Smooth muscle cell (in vitro differentiated cells): ENCODE measurements at regions not wholly inside any gene's neighbourhood (a gene's known extent, or its start where the extent isn't known, plus 50 kb on each side); places are given as distances from the start of the nearest gene placed in this dataset.

Experiments used
- DNase-seq: peaks from one replicate; lab custom pipeline; 2025; ENCODE audit not compliant: unreplicated experiment; lab: John Stamatoyannopoulos, UW
- H2AFZ ChIP-seq: fragments of 200-600 bp; sonication (generic); 2 replicates; pipeline ENCODE4 v1.6.0; 2016; ENCODE audit warnings: antibody characterized with exemption, low read depth, mild to moderate bottlenecking
- H3F3A ChIP-seq: fragments of 200-600 bp; sonication (generic); 2 replicates; pipeline ENCODE4 v1.6.0; 2017; ENCODE audit warnings: antibody characterized with exemption, low read depth
- H3K27ac ChIP-seq: fragments of 200-600 bp; sonication (generic); 2 replicates; pipeline ENCODE4 v1.5.1; 2016; ENCODE audit warnings: low read depth, mild to moderate bottlenecking
- H3K27me3 ChIP-seq: fragments of 200-600 bp; sonication (generic); 2 replicates; pipeline ENCODE4 v1.6.1; 2016; ENCODE audit warnings: low read depth, mild to moderate bottlenecking
- H3K36me3 ChIP-seq: fragments of 200-600 bp; sonication (generic); 2 replicates; pipeline ENCODE4 v1.5.1; 2016; ENCODE audit warnings: low read depth
- H3K4me1 ChIP-seq: fragments of 200-600 bp; sonication (generic); 2 replicates; pipeline ENCODE4 v1.5.1; 2016; ENCODE audit warnings: low read depth
- H3K4me2 ChIP-seq: fragments of 200-600 bp; sonication (generic); 2 replicates; pipeline ENCODE4 v1.6.0; 2016; ENCODE audit warnings: mild to moderate bottlenecking
- H3K4me3 ChIP-seq: fragments of 200-600 bp; sonication (generic); 2 replicates; pipeline ENCODE4 v1.5.1; 2016; ENCODE audit warnings: mild to moderate bottlenecking
- H3K79me2 ChIP-seq: fragments of 200-600 bp; sonication (generic); 2 replicates; pipeline ENCODE4 v1.6.0; 2016; ENCODE audit warnings: low read depth, mild to moderate bottlenecking
- H3K9ac ChIP-seq: fragments of 200-600 bp; sonication (generic); 2 replicates; pipeline ENCODE4 v1.6.0; 2016; ENCODE audit warnings: low read depth
- H3K9me3 ChIP-seq: fragments of 200-600 bp; sonication (generic); replicated peaks from 2 replicates; pipeline ENCODE4 v1.5.1; 2016; ENCODE audit warnings: low read depth
- H4K20me1 ChIP-seq: fragments of 200-600 bp; sonication (generic); 2 replicates; pipeline ENCODE4 v1.6.0; 2016; ENCODE audit warnings: low read depth
- CTCF ChIP-seq: fragments of 200-600 bp; sonication (generic); IDR thresholded peaks from 2 replicates; pipeline ENCODE4 v1.5.1; 2017; ENCODE audit warnings: borderline replicate concordance, mild to moderate bottlenecking, antibody characterized with exemption; ENCODE audit not compliant: insufficient read depth, poor library complexity, severe bottlenecking
- WGBS: methylation state at CpG from one replicate; pipeline ENCODE4 v1.1.7; 2016; ENCODE audit warnings: low lambda C conversion rate; 5-methylcytosine and 5-hydroxymethylcytosine counted together

GRCh38 chr1:5645929-5646328 is 346.3 kb downstream of the NPHP4 start:
- 90% methylated on average over 6 of the region's 6 CpGs for WGBS
- Histone ChIP-seq H3K4me2 (no peak overlapping the region), H4K20me1 (no peaks in the 10 kb centered on the region), H3K9ac (no peak overlapping the region), H3K27ac (no peak overlapping the region), H3K36me3 (no peaks in the 10 kb centered on the region), H3K27me3 (no peaks in the 10 kb centered on the region), H3K9me3 (no peaks in the 10 kb centered on the region), H2AFZ (no peak overlapping the region), H3K4me3 (no peak overlapping the region), H3F3A (no peaks in the 10 kb centered on the region), H3K79me2 (no peaks in the 10 kb centered on the region), H3K4me1 (no peaks in the 10 kb centered on the region)
- TF ChIP-seq CTCF: no peak
- DNase-seq: no peak

GRCh38 chr1:5645135-5645399 is 347.2 kb downstream of the NPHP4 start:
- Histone ChIP-seq H3K9ac (no peak overlapping the region), H3K27ac (no peak overlapping the region), H3K79me2 (no peaks in the 10 kb centered on the region), H3K4me2 (no peak overlapping the region), H3F3A (no peaks in the 10 kb centered on the region), H2AFZ (no peak overlapping the region), H3K4me1 (no peaks in the 10 kb centered on the region), H3K4me3 (no peak overlapping the region), H3K27me3 (no peaks in the 10 kb centered on the region), H4K20me1 (no peaks in the 10 kb centered on the region), H3K36me3 (no peaks in the 10 kb centered on the region), H3K9me3 (no peaks in the 10 kb centered on the region)
- no peak for TF ChIP-seq CTCF
- DNase-seq: no peak
- 74% methylated on average over 5 of the region's 5 CpGs for WGBS

- DNase-seq: no peak
- H2AFZ ChIP-seq: no peak overlapping the region
- no peaks in the 10 kb centered on the region for H3K36me3 ChIP-seq
- H3K9me3 ChIP-seq: no peaks in the 10 kb centered on the region
- no peaks in the 10 kb centered on the region for H3K27me3 ChIP-seq
- 96% methylated on average over 12 of the region's 12 CpGs for WGBS
- H3K4me3 ChIP-seq: no peak overlapping the region
- no peak overlapping the region for H3K4me2 ChIP-seq
- H3K4me1 ChIP-seq: no peaks in the 10 kb centered on the region
- H3K9ac ChIP-seq: no peak overlapping the region
- no peaks in the 10 kb centered on the region for H3K79me2 ChIP-seq
- TF ChIP-seq CTCF: no peak
- no peaks in the 10 kb centered on the region for H4K20me1 ChIP-seq
- no peaks in the 10 kb centered on the region for H3F3A ChIP-seq
- H3K27ac ChIP-seq: no peak overlapping the region
Observed at GRCh38 chr1:5644281-5645134, 347.7 kb downstream of the NPHP4 start.
